ENCODE measurements at regions not wholly inside any gene's neighbourhood (a gene's known extent, or its start where the extent isn't known, plus 50 kb on each side); places are given as distances from the start of the nearest gene placed in this dataset.

DNA sequence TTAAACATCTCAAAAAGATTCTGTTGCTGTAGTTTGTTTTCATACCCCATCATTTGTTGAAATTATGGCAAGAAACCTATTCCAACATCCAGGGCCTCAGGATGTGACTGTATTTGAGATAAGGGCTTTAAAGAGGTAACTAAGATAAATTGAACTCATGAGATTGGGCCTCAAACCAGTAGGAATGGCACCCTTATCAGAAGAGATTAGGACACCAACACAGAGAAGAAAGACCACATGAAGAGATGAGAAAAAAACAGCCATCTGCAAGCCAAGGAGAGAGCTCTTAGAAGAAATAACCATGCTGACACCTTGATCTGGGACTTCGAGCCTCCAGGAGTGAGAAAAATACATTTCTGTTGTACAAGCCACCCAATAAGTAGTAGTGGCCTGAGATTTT lies 157.7 kb downstream of the CGGBP1 start:
- Mint-ChIP-seq H3K4me3 (ENCODE audit: unreplicated experiment) (no peak overlapping the region), H3K36me3 (ENCODE audit: low read depth, unreplicated experiment) (no peaks in the 10 kb centered on the region), H3K4me1 (ENCODE audit: unreplicated experiment) (no peaks in the 10 kb centered on the region), H3K9me3 (ENCODE audit: unreplicated experiment) (no peaks in the 10 kb centered on the region), H3K27me3 (ENCODE audit: unreplicated experiment) (no peaks in the 10 kb centered on the region), H3K27ac (ENCODE audit: unreplicated experiment) (no peak overlapping the region)
- DNase-seq (ENCODE audit: low spot score): no peak
- TF ChIP-seq, protein P1, sequence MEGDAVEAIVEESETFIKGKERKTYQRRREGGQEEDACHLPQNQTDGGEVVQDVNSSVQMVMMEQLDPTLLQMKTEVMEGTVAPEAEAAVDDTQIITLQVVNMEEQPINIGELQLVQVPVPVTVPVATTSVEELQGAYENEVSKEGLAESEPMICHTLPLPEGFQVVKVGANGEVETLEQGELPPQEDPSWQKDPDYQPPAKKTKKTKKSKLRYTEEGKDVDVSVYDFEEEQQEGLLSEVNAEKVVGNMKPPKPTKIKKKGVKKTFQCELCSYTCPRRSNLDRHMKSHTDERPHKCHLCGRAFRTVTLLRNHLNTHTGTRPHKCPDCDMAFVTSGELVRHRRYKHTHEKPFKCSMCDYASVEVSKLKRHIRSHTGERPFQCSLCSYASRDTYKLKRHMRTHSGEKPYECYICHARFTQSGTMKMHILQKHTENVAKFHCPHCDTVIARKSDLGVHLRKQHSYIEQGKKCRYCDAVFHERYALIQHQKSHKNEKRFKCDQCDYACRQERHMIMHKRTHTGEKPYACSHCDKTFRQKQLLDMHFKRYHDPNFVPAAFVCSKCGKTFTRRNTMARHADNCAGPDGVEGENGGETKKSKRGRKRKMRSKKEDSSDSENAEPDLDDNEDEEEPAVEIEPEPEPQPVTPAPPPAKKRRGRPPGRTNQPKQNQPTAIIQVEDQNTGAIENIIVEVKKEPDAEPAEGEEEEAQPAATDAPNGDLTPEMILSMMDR (IDR thresholded peaks at IDR 0.05; ENCODE audit: unreplicated experiment): no peak

DNA sequence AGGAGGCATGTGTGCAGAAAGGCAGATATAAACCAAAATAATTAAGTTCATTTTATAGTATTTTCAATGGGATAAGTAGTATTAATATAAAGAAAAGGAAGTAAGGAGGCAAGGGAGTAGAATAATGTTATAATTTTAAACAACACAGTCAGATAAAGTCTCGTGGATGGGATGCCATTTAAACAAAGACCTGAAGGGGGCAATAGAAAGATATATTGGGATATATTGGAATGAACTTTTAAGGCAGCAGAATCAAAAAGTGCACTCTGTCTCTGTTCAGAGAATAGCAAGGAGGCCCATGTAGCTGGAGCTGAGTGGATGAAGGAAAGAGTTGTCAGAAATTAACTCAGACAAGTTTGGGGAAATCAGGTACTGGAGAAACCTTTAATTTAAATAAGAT lies 158.7 kb downstream of the CGGBP1 start:
- no peaks in the 10 kb centered on the region for H3K4me1 Mint-ChIP-seq (ENCODE audit: unreplicated experiment)
- no peak overlapping the region for H3K27ac Mint-ChIP-seq (ENCODE audit: unreplicated experiment)
- TF ChIP-seq, protein P1 (IDR thresholded peaks at IDR 0.05; ENCODE audit: unreplicated experiment): no peak
- H3K4me3 Mint-ChIP-seq (ENCODE audit: unreplicated experiment): no peak overlapping the region
- H3K36me3 Mint-ChIP-seq (ENCODE audit: low read depth, unreplicated experiment): no peaks in the 10 kb centered on the region
- no peaks in the 10 kb centered on the region for H3K9me3 Mint-ChIP-seq (ENCODE audit: unreplicated experiment)
- no peaks in the 10 kb centered on the region for H3K27me3 Mint-ChIP-seq (ENCODE audit: unreplicated experiment)
- no peak for DNase-seq (ENCODE audit: low spot score)

DNA sequence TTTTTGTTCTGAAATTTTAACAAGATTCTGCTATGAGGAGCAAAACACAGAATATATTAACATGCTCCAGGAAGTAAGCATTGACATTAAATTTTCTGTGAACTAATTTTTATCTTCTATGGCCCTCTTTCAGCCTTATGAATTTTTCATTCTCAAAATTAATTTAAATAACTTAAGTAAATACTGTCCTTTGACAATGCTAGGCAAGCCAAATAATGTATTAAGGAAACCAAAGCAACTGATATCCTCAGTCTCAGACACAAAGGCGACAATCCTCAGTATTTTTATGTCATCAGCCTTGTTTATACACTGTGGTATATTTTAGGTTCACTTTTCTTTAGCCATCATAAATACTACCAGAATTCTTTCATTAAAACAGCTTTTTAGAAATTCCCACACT lies 159.8 kb downstream of the CGGBP1 start:
- H3K27ac Mint-ChIP-seq (ENCODE audit: unreplicated experiment): no peak overlapping the region
- no peak for DNase-seq (ENCODE audit: low spot score)
- TF ChIP-seq, protein P1 (IDR thresholded peaks at IDR 0.05; ENCODE audit: unreplicated experiment): no peak
- no peaks in the 10 kb centered on the region for H3K4me1 Mint-ChIP-seq (ENCODE audit: unreplicated experiment)
- no peaks in the 10 kb centered on the region for H3K36me3 Mint-ChIP-seq (ENCODE audit: low read depth, unreplicated experiment)
- H3K9me3 Mint-ChIP-seq (ENCODE audit: unreplicated experiment): no peaks in the 10 kb centered on the region
- H3K4me3 Mint-ChIP-seq (ENCODE audit: unreplicated experiment): no peak overlapping the region
- H3K27me3 Mint-ChIP-seq (ENCODE audit: unreplicated experiment): no peaks in the 10 kb centered on the region

DNA sequence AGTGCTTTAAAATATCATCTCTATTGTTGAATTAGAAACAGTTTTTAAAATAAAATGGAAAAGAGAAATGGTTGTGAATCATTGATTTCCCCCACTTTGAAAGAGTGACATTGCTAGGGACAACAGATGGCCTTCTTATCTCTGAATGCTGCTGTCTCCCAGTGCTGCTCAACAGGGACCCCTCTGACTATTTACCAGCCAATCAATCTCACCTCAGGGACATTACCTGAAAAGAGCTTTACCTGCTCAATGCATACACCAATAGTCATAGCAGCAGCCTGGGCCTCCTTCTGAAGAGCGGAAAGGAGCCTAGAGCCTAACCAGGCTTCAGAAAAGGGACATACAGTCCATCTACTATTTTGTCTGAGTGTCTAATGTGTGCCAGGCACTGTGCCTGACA lies 162.8 kb downstream of the CGGBP1 start:
- TF ChIP-seq, protein P1 (IDR thresholded peaks at IDR 0.05; ENCODE audit: unreplicated experiment): no peak
- no peak overlapping the region for H3K4me3 Mint-ChIP-seq (ENCODE audit: unreplicated experiment)
- H3K4me1 Mint-ChIP-seq (ENCODE audit: unreplicated experiment): no peaks in the 10 kb centered on the region
- DNase-seq (ENCODE audit: low spot score): no peak
- no peak overlapping the region for H3K27ac Mint-ChIP-seq (ENCODE audit: unreplicated experiment)
- H3K9me3 Mint-ChIP-seq (ENCODE audit: unreplicated experiment): no peaks in the 10 kb centered on the region
- no peaks in the 10 kb centered on the region for H3K27me3 Mint-ChIP-seq (ENCODE audit: unreplicated experiment)
- H3K36me3 Mint-ChIP-seq (ENCODE audit: low read depth, unreplicated experiment): no peaks in the 10 kb centered on the region

DNA sequence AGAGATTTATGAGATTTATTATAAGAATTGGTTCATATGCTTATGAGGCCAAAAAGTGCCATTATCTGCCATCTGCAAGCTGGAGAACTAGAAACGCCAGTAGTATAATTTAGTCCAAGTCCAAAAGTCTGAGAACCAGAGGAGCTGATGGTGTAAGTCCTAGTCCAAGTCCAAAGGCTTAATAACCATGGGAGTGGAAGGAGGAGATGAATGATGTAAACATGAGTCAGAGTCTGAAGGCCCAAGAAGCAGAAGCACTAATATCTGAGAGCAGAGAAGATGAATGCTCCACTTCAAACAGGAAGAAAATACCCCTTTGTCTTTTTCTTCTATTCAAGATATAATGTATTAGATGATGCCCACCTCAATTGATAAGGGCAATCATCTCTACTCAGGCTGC lies 185.7 kb downstream of the CGGBP1 start:
- TF ChIP-seq, protein P1 (IDR thresholded peaks at IDR 0.05; ENCODE audit: unreplicated experiment): no peak
- H3K27ac Mint-ChIP-seq (ENCODE audit: unreplicated experiment): no peak overlapping the region
- DNase-seq (ENCODE audit: low spot score): no peak
- H3K27me3 Mint-ChIP-seq (ENCODE audit: unreplicated experiment): no peaks in the 10 kb centered on the region
- H3K4me1 Mint-ChIP-seq (ENCODE audit: unreplicated experiment): no peaks in the 10 kb centered on the region
- H3K4me3 Mint-ChIP-seq (ENCODE audit: unreplicated experiment): no peak overlapping the region
- H3K9me3 Mint-ChIP-seq (ENCODE audit: unreplicated experiment): peaks cover 4% of the 10 kb centered on the region
- H3K36me3 Mint-ChIP-seq (ENCODE audit: low read depth, unreplicated experiment): peaks cover 4% of the 10 kb centered on the region

Measured in endothelial cell (in vitro differentiated cells).